Upper lobe of left lung (tissue), 4 donors: ENCODE measurements at regions not wholly inside any gene's neighbourhood (a gene's known extent, or its start where the extent isn't known, plus 50 kb on each side); places are given as distances from the start of the nearest gene placed in this dataset.

Source experiments
- CTCF ChIP-seq, 6 experiments: fragments of 450-650 bp in 4 of 6; fragments of 200-600 bp in 2 of 6; sonication (generic) in 2 of 6; IDR thresholded peaks; one replicate each; pipeline ENCODE4 v1.5.1; 2016 to 2019; ENCODE audit warnings: antibody characterized with exemption in 6 of 6
- EP300 ChIP-seq, 4 donors: sonication (generic); formaldehyde crosslinking; IDR thresholded peaks; one replicate each; pipeline ENCODE4 v1.5.1; 2017; ENCODE audit warnings: antibody characterized with exemption in 4 of 4, control low read depth in 2 of 4
- POLR2A ChIP-seq, 4 donors: fragments of 450-650 bp; IDR thresholded peaks; one replicate each; pipeline ENCODE4 v1.5.1; 2016 to 2017; ENCODE audit warnings: antibody characterized with exemption in 4 of 4, mild to moderate bottlenecking in 2 of 4

- TF ChIP-seq CTCF (IDR thresholded peaks at IDR 0.05), result no peak
- TF ChIP-seq POLR2A (IDR thresholded peaks at IDR 0.05), result no peak
- no peak for TF ChIP-seq EP300 (IDR thresholded peaks at IDR 0.05)
These were observed 205.0 kb downstream of the UBE3A start for GRCh38 chr15:25233766-25234350.
